ENCODE measurements at regions not wholly inside any gene's neighbourhood (a gene's known extent, or its start where the extent isn't known, plus 50 kb on each side); places are given as distances from the start of the nearest gene placed in this dataset.

DNA sequence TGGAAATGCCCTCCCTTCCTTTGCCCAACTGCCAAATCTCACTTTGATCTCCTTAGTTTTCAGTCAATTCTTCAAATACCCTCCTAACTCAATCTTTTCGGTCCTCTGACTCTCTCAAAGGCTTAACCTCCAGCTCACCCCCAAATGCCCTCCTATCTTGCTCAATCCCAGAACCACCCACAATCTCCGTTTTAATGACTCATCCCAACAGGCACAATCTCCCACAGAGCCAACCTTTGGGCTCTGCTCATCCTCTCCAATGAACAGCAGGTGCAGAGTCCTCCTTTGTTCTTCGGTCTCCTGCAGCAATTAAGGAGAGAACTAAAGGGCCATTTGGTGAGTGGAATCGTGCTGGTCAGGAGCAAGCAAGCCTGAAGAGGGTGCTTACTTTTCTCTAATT lies 366.1 kb upstream of the CRIM1 start:
- H3K4me3 Mint-ChIP-seq (ENCODE audit: low read depth): no peak overlapping the region
- peaks cover 2% of the 10 kb centered on the region for H3K36me3 Mint-ChIP-seq (ENCODE audit: insufficient read depth)
- H3K4me1 Mint-ChIP-seq (ENCODE audit: low read depth): peaks cover 3% of the 10 kb centered on the region
- H3K27me3 Mint-ChIP-seq: no peaks in the 10 kb centered on the region
- DNase-seq (ENCODE audit: low spot score, unreplicated experiment): no peak
- TF ChIP-seq CTCF (IDR thresholded peaks at IDR 0.05; ENCODE audit: unreplicated experiment): no peak
- no peak overlapping the region for H3K27ac Mint-ChIP-seq
- peaks cover 20% of the 10 kb centered on the region for H3K9me3 Mint-ChIP-seq (ENCODE audit: low read depth)

GRCh38 chr2:35989040-35989439 lies 366.5 kb upstream of the CRIM1 start:
- DNase-seq (ENCODE audit: low spot score, unreplicated experiment): no peak
- Mint-ChIP-seq H3K27me3 (no peaks in the 10 kb centered on the region), H3K4me1 (ENCODE audit: low read depth) (peaks cover 3% of the 10 kb centered on the region), H3K27ac (no peak overlapping the region), H3K9me3 (ENCODE audit: low read depth) (peaks cover 18% of the 10 kb centered on the region), H3K4me3 (ENCODE audit: low read depth) (no peak overlapping the region), H3K36me3 (ENCODE audit: insufficient read depth) (peaks cover 2% of the 10 kb centered on the region)
- no peak for TF ChIP-seq CTCF (IDR thresholded peaks at IDR 0.05; ENCODE audit: unreplicated experiment)

GRCh38 chr2:35986871-35987270 lies 368.7 kb upstream of the CRIM1 start:
- no peak for DNase-seq (ENCODE audit: low spot score, unreplicated experiment)
- H3K27me3 Mint-ChIP-seq: no peaks in the 10 kb centered on the region
- peaks cover 18% of the 10 kb centered on the region for H3K9me3 Mint-ChIP-seq (ENCODE audit: low read depth)
- peaks cover 2% of the 10 kb centered on the region for H3K36me3 Mint-ChIP-seq (ENCODE audit: insufficient read depth)
- peaks cover 5% of the 10 kb centered on the region for H3K4me1 Mint-ChIP-seq (ENCODE audit: low read depth)
- no peak for TF ChIP-seq CTCF (IDR thresholded peaks at IDR 0.05; ENCODE audit: unreplicated experiment)
- H3K27ac Mint-ChIP-seq: no peak overlapping the region
- H3K4me3 Mint-ChIP-seq (ENCODE audit: low read depth): no peak overlapping the region

DNA sequence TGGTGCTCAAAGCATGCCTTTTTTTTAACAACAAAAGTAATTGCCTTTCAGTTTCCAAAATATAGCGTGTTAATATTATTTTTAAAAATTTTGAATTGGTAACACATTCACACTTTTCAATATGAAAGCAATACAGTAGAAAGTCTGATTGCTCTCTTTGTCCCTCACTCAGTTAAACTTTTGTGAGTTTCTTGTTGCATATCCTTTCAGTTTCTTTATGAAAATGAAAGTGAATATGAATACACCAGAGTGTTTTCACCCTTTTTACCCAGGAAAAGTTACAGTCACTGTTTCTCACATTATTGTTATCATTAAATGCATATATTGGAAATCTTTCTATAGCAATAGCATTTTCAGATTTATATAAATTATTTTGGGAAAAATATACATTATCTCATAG lies 377.4 kb upstream of the CRIM1 start:
- Mint-ChIP-seq H3K36me3 (ENCODE audit: insufficient read depth) (no peaks in the 10 kb centered on the region), H3K27me3 (no peaks in the 10 kb centered on the region), H3K27ac (no peak overlapping the region)

DNA sequence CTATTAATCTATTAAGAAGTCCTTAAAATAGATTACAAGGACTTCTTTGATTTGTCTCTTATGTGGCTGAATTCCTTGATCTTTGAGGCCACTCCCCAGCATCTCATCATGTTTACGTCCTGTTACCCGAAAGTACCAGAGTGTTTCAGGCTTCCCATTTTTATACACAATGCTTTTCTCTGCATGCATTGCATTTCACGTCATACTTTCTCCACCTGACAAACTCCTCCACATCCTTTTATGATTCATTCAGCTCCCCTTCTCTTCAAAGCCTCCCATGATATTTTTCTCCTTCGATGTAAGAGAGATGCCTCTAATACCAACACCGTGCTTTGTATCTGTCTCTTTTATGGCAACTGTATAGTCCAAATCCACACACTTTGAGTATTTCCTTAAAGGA lies 379.0 kb upstream of the CRIM1 start:
- peaks cover 19% of the 10 kb centered on the region for H3K4me1 Mint-ChIP-seq (ENCODE audit: low read depth)
- no peaks in the 10 kb centered on the region for H3K9me3 Mint-ChIP-seq (ENCODE audit: low read depth)
- H3K27ac Mint-ChIP-seq: no peak overlapping the region
- H3K4me3 Mint-ChIP-seq (ENCODE audit: low read depth): no peak overlapping the region
- H3K36me3 Mint-ChIP-seq (ENCODE audit: insufficient read depth): no peaks in the 10 kb centered on the region
- no peak for TF ChIP-seq CTCF (IDR thresholded peaks at IDR 0.05; ENCODE audit: unreplicated experiment)
- DNase-seq (ENCODE audit: low spot score, unreplicated experiment): no peak
- H3K27me3 Mint-ChIP-seq: no peaks in the 10 kb centered on the region

More for the DNA sequence above, 377.4 kb upstream of the CRIM1 start:
- H3K4me3 Mint-ChIP-seq (ENCODE audit: low read depth): no peak overlapping the region
- H3K4me1 Mint-ChIP-seq (ENCODE audit: low read depth): peaks cover 21% of the 10 kb centered on the region
- no peak for TF ChIP-seq CTCF (IDR thresholded peaks at IDR 0.05; ENCODE audit: unreplicated experiment)
- DNase-seq (ENCODE audit: low spot score, unreplicated experiment): no peak
- H3K9me3 Mint-ChIP-seq (ENCODE audit: low read depth): no peaks in the 10 kb centered on the region
